ENCODE measurements at regions not wholly inside any gene's neighbourhood (a gene's known extent, or its start where the extent isn't known, plus 50 kb on each side); places are given as distances from the start of the nearest gene placed in this dataset.

GRCh38 chr1:165114889-165115285 is 241.6 kb downstream of the LMX1A start:
- intact Hi-C loops (cut with micrococcal nuclease), result loop anchor here (1.0 to 10.0 kb wide), 3 partner anchors 28 to 478 kb away; no protein-coding TSS in a partner anchor
- POLR2A ChIA-PET (ENCODE audit: unreplicated experiment), result no interaction called here
- no TSS peak for BruUV-seq (replicated peaks)
- H3K27me3 ChIP-seq (ENCODE audit: low read length), result peaks cover 19% of the 10 kb centered on the region
- ATAC-seq (no peak), DNase-seq (no peak)
- no peak overlapping the region for H3K4me3 ChIP-seq (ENCODE audit: low read length)
- H3K36me3 ChIP-seq (ENCODE audit: low read depth, low read length), result no peaks in the 10 kb centered on the region
- H3K9me3 ChIP-seq (ENCODE audit: low read length), result no peaks in the 10 kb centered on the region
- H2AFZ ChIP-seq (ENCODE audit: low read length), result no peak overlapping the region
- no peaks in the 10 kb centered on the region for H3K79me2 ChIP-seq (ENCODE audit: low read length)
- H3K27ac ChIP-seq (ENCODE audit: low read length), result no peak overlapping the region
- no peak overlapping the region for H3K9ac ChIP-seq (ENCODE audit: low read length)
- peaks cover 14% of the 10 kb centered on the region for H3K4me1 ChIP-seq (ENCODE audit: insufficient read depth, low read length)
- H3F3A ChIP-seq (ENCODE audit: low read length, unreplicated experiment), result no peaks in the 10 kb centered on the region
- TF ChIP-seq EZH2phosphoT487 (IDR thresholded peaks at IDR 0.05; ENCODE audit: borderline replicate concordance, low read length), result no peak
- no peak for TF ChIP-seq EZH2 (IDR thresholded peaks at IDR 0.05; ENCODE audit: low read length, unreplicated experiment)
- TF ChIP-seq CTCF (conservative IDR thresholded peaks at IDR 0.05; ENCODE audit: low read depth, low read length), result no peak
- H3K9me2 ChIP-seq (replicated peaks; ENCODE audit: low read length), result no peaks in the 10 kb centered on the region
- no peaks in the 10 kb centered on the region for H4K20me1 ChIP-seq (ENCODE audit: low read length)
- CTCF ChIA-PET, result interaction anchor here (1.1 kb wide), 1 partner anchor 15 kb away, joined by 4 read pairs; no protein-coding TSS in a partner anchor
- no peak overlapping the region for H3K4me2 ChIP-seq (ENCODE audit: low read length)

DNA sequence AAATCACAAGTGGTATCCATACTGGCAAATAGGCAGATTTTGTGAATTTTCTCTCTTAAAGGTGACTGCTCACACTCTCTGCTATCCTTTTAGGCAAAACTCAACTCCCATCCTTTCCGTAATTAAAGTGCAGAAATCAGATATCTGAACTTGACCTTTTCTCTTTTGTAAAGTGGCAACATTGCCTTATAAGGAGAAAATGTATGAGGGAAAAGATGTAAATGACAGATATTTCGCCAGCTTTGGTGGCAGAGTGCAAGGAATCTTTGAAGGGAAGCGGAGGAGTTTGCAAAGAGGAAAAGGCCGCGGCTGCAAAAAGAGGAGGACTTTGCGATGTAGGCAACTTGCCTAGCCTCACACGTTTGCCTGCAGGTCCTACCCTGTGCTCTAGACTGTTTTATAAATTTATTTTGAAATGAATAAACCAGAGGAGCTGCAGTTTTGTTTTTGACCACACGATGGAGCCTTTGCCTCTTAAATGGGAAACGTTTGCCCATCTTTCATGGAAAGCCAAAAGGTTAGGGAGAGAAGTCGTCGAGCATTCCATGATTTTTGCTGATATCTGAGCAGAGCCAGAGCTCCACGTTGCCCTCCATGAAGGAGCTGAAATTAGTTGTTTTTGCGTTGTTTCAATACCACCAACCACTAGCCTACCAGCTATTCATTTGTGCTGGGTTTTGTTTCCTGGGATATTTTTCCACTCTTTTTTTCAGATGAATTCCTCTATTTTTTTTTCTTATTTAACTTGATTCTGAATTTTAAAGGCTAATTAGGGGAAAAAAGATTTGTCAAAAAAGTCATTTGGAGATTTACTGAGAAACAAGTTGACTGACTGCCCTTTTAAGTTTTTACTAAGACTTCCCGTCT is 242.3 kb downstream of the LMX1A start:
- intact Hi-C loops (cut with micrococcal nuclease), result loop anchor here (1.0 to 10.0 kb wide), 3 partner anchors 29 to 479 kb away; no protein-coding TSS in a partner anchor
- peak; percentile 27 for ATAC-seq
- peak; percentile 91 for DNase-seq
- no peak overlapping the region for H3K4me2 ChIP-seq (ENCODE audit: low read length)
- no peaks in the 10 kb centered on the region for H3K36me3 ChIP-seq (ENCODE audit: low read depth, low read length)
- H2AFZ ChIP-seq (ENCODE audit: low read length), result no peak overlapping the region
- no peaks in the 10 kb centered on the region for H4K20me1 ChIP-seq (ENCODE audit: low read length)
- POLR2A ChIA-PET (ENCODE audit: unreplicated experiment), result no interaction called here
- H3K4me3 ChIP-seq (ENCODE audit: low read length), result no peak overlapping the region
- no TSS peak for BruUV-seq (replicated peaks)
- no peak overlapping the region for H3K9ac ChIP-seq (ENCODE audit: low read length)
- TF ChIP-seq EZH2phosphoT487 (IDR thresholded peaks at IDR 0.05; ENCODE audit: borderline replicate concordance, low read length) (no peak), EZH2 (IDR thresholded peaks at IDR 0.05; ENCODE audit: low read length, unreplicated experiment) (no peak), CTCF (conservative IDR thresholded peaks at IDR 0.05; ENCODE audit: low read depth, low read length) (peak; percentile 95)
- H3F3A ChIP-seq (ENCODE audit: low read length, unreplicated experiment), result no peaks in the 10 kb centered on the region
- H3K9me2 ChIP-seq (replicated peaks; ENCODE audit: low read length), result no peaks in the 10 kb centered on the region
- CTCF ChIA-PET, result interaction anchor here (0.7 to 1.1 kb wide), 2 partner anchors 16 to 28 kb away, joined by 4 read pairs; no protein-coding TSS in a partner anchor
- no peaks in the 10 kb centered on the region for H3K9me3 ChIP-seq (ENCODE audit: low read length)
- H3K4me1 ChIP-seq (ENCODE audit: insufficient read depth, low read length), result peaks cover 14% of the 10 kb centered on the region
- H3K27me3 ChIP-seq (ENCODE audit: low read length), result peaks cover 18% of the 10 kb centered on the region
- H3K79me2 ChIP-seq (ENCODE audit: low read length), result no peaks in the 10 kb centered on the region
- no peak overlapping the region for H3K27ac ChIP-seq (ENCODE audit: low read length)

DNA sequence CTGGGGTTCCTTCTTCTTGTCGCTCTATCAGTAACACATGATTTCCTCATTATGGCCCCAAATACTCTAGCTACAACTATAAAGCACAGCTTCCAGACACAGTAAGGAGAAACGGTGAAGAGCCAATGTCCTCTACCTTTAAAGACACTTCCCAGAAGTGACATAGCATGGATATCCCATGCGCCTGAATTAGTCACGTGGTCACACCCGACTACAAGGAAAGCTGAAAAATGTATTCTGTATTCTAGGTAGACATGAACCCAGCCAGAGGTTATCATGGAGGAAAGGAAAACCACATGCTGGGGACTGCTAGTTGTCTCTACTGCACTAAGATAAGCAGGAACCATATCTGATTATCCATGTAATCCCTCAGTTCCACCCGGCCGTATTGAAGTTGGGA is 244.3 kb downstream of the LMX1A start:
- peaks cover 12% of the 10 kb centered on the region for H3K4me1 ChIP-seq (ENCODE audit: insufficient read depth, low read length)
- no peak overlapping the region for H3K4me2 ChIP-seq (ENCODE audit: low read length)
- CTCF ChIA-PET, result no interaction called here
- no peaks in the 10 kb centered on the region for H3K9me2 ChIP-seq (replicated peaks; ENCODE audit: low read length)
- no peaks in the 10 kb centered on the region for H3K79me2 ChIP-seq (ENCODE audit: low read length)
- no peaks in the 10 kb centered on the region for H3K36me3 ChIP-seq (ENCODE audit: low read depth, low read length)
- TF ChIP-seq CTCF (conservative IDR thresholded peaks at IDR 0.05; ENCODE audit: low read depth, low read length) (no peak), EZH2phosphoT487 (IDR thresholded peaks at IDR 0.05; ENCODE audit: borderline replicate concordance, low read length) (no peak), EZH2 (IDR thresholded peaks at IDR 0.05; ENCODE audit: low read length, unreplicated experiment) (no peak)
- no peak overlapping the region for H2AFZ ChIP-seq (ENCODE audit: low read length)
- no TSS peak for BruUV-seq (replicated peaks)
- DNase-seq (no peak), ATAC-seq (no peak)
- no peaks in the 10 kb centered on the region for H4K20me1 ChIP-seq (ENCODE audit: low read length)
- H3F3A ChIP-seq (ENCODE audit: low read length, unreplicated experiment), result no peaks in the 10 kb centered on the region
- H3K27me3 ChIP-seq (ENCODE audit: low read length), result peaks cover 18% of the 10 kb centered on the region
- intact Hi-C loops (cut with micrococcal nuclease), result loop anchor here (10.0 kb wide), 1 partner anchor 253 kb away; no protein-coding TSS in a partner anchor
- no peak overlapping the region for H3K4me3 ChIP-seq (ENCODE audit: low read length)
- POLR2A ChIA-PET (ENCODE audit: unreplicated experiment), result no interaction called here
- no peak overlapping the region for H3K9ac ChIP-seq (ENCODE audit: low read length)
- H3K27ac ChIP-seq (ENCODE audit: low read length), result no peak overlapping the region
- H3K9me3 ChIP-seq (ENCODE audit: low read length), result no peaks in the 10 kb centered on the region

Measured in PC-3 (cell line).